ENCODE measurements at regions not wholly inside any gene's neighbourhood (a gene's known extent, or its start where the extent isn't known, plus 50 kb on each side); places are given as distances from the start of the nearest gene placed in this dataset.
"Not testable (repeated sequence)": the region's sequence is repeated elsewhere in the genome, so short reads cannot be mapped to it uniquely, and the experiment has no call there.

DNA sequence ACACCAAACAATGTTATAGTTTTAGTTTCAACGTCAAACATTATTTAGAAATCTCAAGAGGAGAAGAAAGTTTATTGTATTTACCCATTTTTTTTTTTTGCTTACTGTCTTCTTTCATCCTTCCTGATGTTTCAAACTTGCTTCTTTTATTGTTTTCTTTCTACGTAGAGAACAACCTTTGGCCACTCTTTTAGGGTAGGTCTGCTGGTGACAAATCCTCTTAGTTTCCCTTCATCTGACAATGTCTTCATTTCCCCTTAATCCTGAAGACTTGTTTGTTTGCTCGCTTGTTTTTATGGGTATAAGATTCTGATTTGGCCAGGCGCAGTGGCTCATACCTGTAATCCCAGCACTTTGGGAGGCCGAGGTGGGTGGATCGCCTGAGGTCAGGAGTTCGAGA is 89.1 kb downstream of the RHOU start:
- DNase-seq (ENCODE audit: low read depth, low spot score) = no peak

GRCh38 chr1:228825041-228825440 is 89.8 kb downstream of the RHOU start:
- DNase-seq (ENCODE audit: low read depth, low spot score) = no peak

DNA sequence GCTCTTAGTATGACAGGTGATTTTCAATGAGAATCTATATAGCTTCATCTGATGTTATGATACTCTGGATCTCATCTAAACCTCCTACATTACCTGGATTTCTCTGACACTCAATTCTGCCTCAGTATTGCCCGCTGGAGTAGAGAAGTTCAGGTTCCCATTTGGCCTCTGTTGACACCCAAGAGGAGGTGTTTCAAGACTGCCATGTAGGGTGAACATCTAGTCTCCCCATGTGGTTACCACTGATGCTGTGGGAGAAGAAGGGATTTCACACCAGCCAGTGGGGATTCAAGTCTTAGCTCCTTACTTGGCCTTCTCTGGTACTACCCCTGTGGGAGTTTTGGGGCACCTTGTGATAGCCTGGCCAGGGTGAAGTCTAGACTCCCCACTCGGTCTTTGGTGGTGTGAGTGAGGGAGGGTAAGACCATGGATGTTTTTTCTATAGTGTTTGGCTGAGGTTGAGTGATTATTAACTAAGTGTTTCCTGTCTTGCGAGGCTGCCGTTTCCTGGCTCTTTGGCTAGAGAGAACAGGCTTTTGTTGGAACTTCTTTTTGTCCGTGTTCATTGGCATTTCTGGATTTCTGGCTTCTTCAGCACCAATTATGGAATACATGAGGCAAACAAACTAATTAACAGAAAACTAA is 90.7 kb downstream of the RHOU start:
- no peak for DNase-seq (ENCODE audit: low read depth, low spot score)

DNA sequence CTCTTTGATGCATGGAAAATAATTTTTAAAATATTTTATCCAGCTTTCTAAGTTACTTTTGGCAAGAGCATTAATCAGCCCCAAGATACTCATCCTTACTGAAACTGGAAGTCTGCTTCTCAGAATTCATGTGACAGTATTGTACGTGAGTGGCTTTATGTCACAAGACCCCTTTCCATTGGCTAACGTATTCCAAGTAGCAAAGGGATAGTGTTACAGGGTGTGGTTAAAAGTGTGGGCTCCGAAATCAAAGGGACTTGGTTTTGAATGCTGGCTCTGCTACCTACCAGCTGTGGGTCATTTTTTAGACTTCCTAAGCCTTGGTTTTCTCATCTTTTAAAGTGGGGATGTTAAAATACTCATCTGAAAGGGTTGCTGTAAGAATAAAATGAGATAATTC is 91.7 kb downstream of the RHOU start:
- DNase-seq (ENCODE audit: low read depth, low spot score) = no peak

DNA sequence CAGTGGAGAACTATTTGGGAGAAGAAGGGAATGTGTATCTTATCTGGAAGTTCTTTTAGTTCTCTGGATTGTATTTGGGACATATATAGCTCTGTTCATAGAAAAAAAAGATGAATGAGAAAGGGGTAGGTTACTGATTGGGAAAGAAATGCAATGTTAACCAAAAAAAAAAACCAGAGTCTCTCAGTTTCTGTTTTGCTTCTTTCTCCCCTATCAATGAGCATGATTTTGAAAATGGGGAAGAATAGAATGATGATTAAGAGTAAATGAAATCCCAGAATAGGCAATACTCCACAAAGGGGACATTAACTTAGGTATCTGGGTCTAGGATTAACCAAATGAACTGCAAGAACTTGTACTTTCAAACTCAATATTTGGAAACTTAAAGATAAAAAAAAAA is 92.9 kb downstream of the RHOU start:
- DNase-seq (ENCODE audit: low read depth, low spot score) = no peak

DNA sequence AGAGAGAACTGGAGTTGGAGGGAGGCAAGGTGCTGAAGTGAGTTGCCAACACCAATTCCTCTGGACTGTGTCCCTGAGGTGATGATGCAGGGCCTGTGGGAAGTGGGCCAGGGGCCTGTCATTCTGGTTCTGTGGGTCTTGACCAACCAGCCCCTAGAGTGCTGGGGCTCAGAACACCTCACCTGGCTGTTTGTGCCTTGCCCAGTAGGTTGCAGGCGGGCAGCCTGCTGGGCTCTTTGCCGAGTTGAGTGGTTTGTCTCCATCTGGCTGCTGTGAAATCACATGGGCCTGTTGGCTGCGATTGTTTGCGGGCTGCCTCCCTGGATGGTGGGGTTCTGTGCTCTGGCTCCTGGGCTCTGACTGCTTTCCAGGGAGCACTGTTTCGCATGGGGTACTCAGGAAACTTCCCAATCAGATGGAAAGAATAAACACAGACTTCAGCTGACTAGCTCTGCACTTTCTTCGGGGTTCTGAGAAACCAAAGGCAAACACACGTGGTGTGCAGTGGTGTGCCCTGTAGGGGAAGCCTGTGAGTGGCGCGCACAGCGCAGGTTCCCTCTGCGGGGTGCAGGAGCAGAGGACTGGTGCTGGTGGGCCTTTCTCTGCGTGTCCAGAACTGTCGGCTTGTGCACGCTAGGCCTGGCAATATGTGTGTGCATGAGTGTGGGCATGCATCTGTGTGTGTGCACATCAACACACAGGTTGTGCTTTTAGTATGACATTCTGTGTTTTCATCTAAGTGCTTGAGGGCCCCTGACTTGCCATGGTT is 95.1 kb downstream of the RHOU start:
- no peak for DNase-seq (ENCODE audit: low read depth, low spot score)

GRCh38 chr1:228830954-228831481 is 95.7 kb downstream of the RHOU start:
- DNase-seq (ENCODE audit: low read depth, low spot score) = no peak

DNA sequence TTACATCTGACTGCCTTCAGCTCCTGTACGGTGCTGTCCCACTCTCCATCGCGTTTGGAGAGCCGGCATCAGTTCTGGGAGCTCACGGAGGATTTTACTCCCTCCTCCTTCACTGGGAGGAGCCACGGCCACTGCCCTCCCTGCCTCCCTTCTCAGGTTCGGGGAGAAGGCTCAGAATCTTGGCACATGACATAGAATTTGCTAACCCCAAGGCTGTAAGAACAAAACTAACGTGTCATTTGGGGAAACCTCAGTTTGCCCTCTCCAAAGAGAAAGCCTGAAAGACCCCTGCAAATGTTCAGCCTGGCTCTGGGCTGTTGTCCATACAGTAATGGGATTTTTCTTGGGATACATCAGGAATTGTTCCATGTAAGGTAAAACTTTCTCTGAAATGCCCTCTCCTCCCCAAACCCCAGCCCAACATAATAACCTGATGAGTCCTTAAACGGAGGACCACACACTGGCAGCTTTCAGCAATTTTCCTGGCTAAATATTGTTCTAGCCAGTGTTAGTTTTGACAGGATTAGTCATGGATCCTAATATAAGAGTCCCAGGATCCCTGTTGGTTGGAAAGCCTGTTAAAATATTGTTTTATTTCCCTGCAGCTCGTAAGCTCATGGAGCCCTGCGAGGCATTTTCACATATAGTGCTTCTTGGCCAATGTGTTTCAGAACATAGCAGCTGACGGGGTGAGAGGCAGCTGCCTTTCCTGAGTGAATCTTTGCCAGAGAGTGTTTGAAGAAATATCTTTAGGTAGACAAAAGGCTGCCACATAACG is 98.8 kb downstream of the RHOU start:
- DNase-seq (ENCODE audit: low read depth, low spot score) = peak; percentile 80

DNA sequence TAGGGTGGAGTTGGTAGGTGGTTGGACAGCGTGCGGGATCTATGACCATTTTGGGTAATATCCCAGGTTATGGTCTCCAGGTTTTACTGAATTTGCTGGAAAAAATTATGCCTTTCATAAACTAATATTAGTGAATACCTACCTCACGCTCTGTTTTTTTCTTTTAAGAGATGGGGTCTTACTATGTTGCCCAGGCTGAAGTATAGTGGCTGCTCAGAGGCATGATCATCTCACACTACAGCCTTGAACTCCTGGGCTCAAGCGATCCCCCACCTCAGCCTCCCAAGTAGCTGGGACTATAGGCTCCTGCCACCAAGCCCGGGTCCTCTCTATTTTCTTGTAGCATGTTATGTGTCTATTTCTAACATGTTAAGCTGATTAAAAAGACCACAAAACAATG is 100.2 kb downstream of the RHOU start:
- no peak for DNase-seq (ENCODE audit: low read depth, low spot score)

- no peak for DNase-seq (ENCODE audit: low read depth, low spot score)
Observed at GRCh38 chr1:228835911-228836310, 100.6 kb downstream of the RHOU start.

GRCh38 chr1:228836427-228836826 is 101.1 kb downstream of the RHOU start:
- no peak for DNase-seq (ENCODE audit: low read depth, low spot score)

GRCh38 chr1:228837032-228837431 is 101.8 kb downstream of the RHOU start:
- no peak for DNase-seq (ENCODE audit: low read depth, low spot score)

DNA sequence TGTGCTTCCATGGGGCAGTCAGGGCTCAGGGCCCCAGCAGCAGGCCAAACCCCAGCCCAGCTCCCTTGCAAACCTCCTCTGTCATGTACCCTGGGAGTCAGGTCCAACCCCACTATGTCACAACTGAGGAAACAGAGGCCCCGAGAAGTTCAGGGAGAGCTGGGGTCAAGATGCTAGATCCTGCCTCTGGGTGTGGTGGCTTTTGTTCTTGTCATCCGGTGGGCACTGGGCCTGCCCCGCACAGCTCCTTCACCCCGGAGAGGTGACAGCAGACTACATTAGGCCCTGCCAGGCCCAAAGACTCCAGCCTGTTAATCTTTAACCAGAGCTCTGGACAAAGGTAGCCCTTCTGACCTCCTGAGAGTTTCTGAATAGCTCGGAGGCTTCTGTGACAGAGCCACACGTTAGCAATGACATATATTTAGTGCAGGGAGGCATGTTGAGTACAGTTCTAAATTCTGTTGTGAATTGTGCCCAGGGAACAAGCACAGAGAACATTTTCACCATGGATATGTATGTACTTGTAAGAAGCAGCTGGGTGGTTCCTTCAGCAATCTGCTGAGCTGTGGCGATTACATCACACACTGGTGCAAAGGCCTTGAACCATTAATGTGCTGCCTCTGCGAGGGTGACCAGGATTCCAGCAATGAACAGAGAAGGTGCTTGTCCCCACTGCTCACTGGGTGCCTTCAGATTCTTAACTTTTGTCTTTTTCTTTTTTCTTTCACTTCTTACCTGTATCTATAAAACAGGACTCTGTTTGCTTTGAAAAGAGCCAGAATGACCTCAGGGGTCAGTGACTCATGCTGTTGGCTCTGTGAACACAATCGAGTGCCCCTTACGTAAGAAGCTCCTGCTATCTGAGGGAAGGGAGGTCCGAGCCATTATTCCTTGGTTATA is 102.8 kb downstream of the RHOU start:
- DNase-seq (ENCODE audit: low read depth, low spot score) = peak; percentile 82

GRCh38 chr1:228838717-228839500 is 103.6 kb downstream of the RHOU start:
- no peak for DNase-seq (ENCODE audit: low read depth, low spot score)

DNA sequence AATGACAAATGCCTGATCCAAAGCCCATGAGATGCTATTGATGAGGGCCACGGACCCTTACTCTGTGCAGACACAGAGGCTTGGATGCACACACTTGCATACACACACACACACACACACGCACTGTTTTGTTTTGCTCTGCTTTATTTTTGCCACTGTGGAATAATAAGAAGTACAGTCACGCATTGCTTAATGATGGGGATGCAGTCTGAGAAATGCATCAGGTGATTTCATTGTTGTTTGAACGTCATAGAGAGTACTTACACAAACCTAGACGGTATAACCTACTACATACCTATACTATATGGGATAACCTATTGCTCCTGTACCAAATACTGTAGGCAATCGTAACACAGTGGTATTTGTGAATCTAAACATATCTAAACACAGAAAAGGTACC is 104.4 kb downstream of the RHOU start:
- DNase-seq (ENCODE audit: low read depth, low spot score) = no peak

- no peak for DNase-seq (ENCODE audit: low read depth, low spot score)
Observed at GRCh38 chr1:228841632-228842031, 106.4 kb downstream of the RHOU start.

GRCh38 chr1:228842094-228842775 is 107.0 kb downstream of the RHOU start:
- DNase-seq (ENCODE audit: low read depth, low spot score) = peak; percentile 53

- no peak for DNase-seq (ENCODE audit: low read depth, low spot score)
Observed at GRCh38 chr1:228845101-228845500, 109.8 kb downstream of the RHOU start.

DNA sequence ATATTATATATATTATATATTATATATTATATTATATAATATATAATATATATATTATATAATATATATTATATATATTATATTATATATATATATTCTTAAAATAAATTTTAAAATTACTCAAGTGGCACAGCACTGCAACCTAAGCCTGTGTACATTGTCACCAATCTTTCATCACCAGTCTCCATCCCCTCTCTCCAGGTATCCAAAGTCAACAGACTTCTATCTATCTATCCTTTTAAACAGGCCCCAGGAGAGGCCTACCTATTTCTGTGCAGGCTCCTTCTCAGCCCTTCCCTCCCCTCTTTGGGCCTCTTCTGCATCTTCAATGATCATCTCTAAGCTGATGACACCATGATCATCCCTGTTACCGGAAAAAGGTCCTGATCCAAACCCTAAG is 111.7 kb downstream of the RHOU start:
- DNase-seq (ENCODE audit: low read depth, low spot score) = no peak

GRCh38 chr1:228847451-228847850 is 112.2 kb downstream of the RHOU start:
- DNase-seq (ENCODE audit: low read depth, low spot score) = not testable (repeated sequence)
